Sigmoid colon (tissue), 3 donors: ENCODE measurements at regions not wholly inside any gene's neighbourhood (a gene's known extent, or its start where the extent isn't known, plus 50 kb on each side); places are given as distances from the start of the nearest gene placed in this dataset.

Experiments
- POLR2A ChIP-seq, 2 donors: fragments of 450-650 bp; IDR thresholded peaks; one replicate each; pipeline ENCODE4 v1.6.1; 2016; ENCODE audit warnings: antibody characterized with exemption in 2 of 2, mild to moderate bottlenecking in 2 of 2, moderate library complexity in 2 of 2
- TF ChIP-seq, protein P1 (sequence below), 4 experiments: fragments of 450-650 bp in 3 of 4; fragments of 200-600 bp in 1 of 4; IDR thresholded peaks; one replicate each; pipeline ENCODE4 v1.5.1; 2016 to 2019; ENCODE audit warnings: antibody characterized with exemption in 4 of 4, mild to moderate bottlenecking in 3 of 4, moderate library complexity in 2 of 4

DNA sequence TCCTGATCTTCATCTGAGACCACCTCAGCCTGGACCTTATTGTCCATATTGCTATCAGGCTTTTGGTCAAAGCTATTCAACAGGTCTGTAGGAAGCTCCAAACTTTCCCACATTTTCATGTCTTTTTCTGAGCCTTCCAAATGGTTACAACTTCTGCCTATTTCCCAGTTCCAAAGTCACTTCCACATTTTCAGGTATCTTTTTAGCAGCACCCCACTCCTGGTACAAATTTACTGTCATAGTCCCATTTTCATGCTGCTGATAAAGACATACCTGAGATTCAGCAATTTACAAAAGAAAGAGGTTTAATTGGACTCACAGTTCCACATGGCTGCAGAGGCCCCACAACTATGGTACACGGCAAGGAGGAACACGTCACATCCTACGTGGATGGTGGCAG, 815.5 kb downstream of the KCNJ2 start:
- TF ChIP-seq, protein P1, sequence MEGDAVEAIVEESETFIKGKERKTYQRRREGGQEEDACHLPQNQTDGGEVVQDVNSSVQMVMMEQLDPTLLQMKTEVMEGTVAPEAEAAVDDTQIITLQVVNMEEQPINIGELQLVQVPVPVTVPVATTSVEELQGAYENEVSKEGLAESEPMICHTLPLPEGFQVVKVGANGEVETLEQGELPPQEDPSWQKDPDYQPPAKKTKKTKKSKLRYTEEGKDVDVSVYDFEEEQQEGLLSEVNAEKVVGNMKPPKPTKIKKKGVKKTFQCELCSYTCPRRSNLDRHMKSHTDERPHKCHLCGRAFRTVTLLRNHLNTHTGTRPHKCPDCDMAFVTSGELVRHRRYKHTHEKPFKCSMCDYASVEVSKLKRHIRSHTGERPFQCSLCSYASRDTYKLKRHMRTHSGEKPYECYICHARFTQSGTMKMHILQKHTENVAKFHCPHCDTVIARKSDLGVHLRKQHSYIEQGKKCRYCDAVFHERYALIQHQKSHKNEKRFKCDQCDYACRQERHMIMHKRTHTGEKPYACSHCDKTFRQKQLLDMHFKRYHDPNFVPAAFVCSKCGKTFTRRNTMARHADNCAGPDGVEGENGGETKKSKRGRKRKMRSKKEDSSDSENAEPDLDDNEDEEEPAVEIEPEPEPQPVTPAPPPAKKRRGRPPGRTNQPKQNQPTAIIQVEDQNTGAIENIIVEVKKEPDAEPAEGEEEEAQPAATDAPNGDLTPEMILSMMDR (IDR thresholded peaks at IDR 0.05), result no peak
- no peak for TF ChIP-seq POLR2A (IDR thresholded peaks at IDR 0.05)
